Choroid plexus epithelial cell (primary cell): ENCODE measurements at regions not wholly inside any gene's neighbourhood (a gene's known extent, or its start where the extent isn't known, plus 50 kb on each side); places are given as distances from the start of the nearest gene placed in this dataset.

ENCODE experiments used
- DNase-seq: peaks from one replicate; pipeline ENCODE4 v3.0.0-alpha.2; 2010; ENCODE audit warnings: low read depth
- H3K4me3 ChIP-seq: 2 replicates; pipeline ENCODE4 v1.5.1; 2011; ENCODE audit warnings: low read depth, mild to moderate bottlenecking, control low read depth, low read length, moderate library complexity
- CTCF ChIP-seq: conservative IDR thresholded peaks from 2 replicates; pipeline ENCODE4 v1.5.1; 2011; ENCODE audit warnings: low read depth, mild to moderate bottlenecking, control low read depth, inconsistent platforms, low read length, moderate library complexity

GRCh38 chr1:11414926-11415538 lies 63.9 kb upstream of the DISP3 start:
- no peak overlapping the region for H3K4me3 ChIP-seq
- no peak for TF ChIP-seq CTCF
- no peak for DNase-seq

- TF ChIP-seq CTCF, result no peak
- no peak overlapping the region for H3K4me3 ChIP-seq
- no peak for DNase-seq
These were observed 61.8 kb upstream of the DISP3 start for GRCh38 chr1:11417162-11417561.

- H3K4me3 ChIP-seq, result no peak overlapping the region
- DNase-seq, result no peak
- no peak for TF ChIP-seq CTCF
These were observed 60.9 kb upstream of the DISP3 start for GRCh38 chr1:11418056-11418455.

GRCh38 chr1:11421443-11421842 lies 57.5 kb upstream of the DISP3 start:
- no peak for TF ChIP-seq CTCF
- DNase-seq, result no peak
- H3K4me3 ChIP-seq, result no peak overlapping the region

GRCh38 chr1:11422686-11423085 lies 56.3 kb upstream of the DISP3 start:
- DNase-seq, result no peak
- TF ChIP-seq CTCF, result no peak
- H3K4me3 ChIP-seq, result no peak overlapping the region

- DNase-seq, result no peak
- TF ChIP-seq CTCF, result no peak
- no peak overlapping the region for H3K4me3 ChIP-seq
These were observed 52.3 kb upstream of the DISP3 start for GRCh38 chr1:11426617-11427016.

- no peak for TF ChIP-seq CTCF
- no peak overlapping the region for H3K4me3 ChIP-seq
- DNase-seq, result no peak
These were observed 50.2 kb upstream of the DISP3 start for GRCh38 chr1:11428789-11429188.
